Astrocyte of the cerebellum (primary cell): ENCODE measurements at regions not wholly inside any gene's neighbourhood (a gene's known extent, or its start where the extent isn't known, plus 50 kb on each side); places are given as distances from the start of the nearest gene placed in this dataset.

Experiments
- DNase-seq: peaks from one replicate; pipeline ENCODE4 v3.0.0-alpha.2; 2011; ENCODE audit warnings: low read depth
- H3K4me3 ChIP-seq: 2 replicates; pipeline ENCODE4 v1.5.1; 2011; ENCODE audit warnings: mild to moderate bottlenecking, low read depth, low read length, moderate library complexity
- in situ Hi-C: cut with HindIII; loops from 2 replicates; pipeline ENCODE4 v1.10.0; 2017; ENCODE audit warnings: low sequenced_read_pairs
- TF ChIP-seq, protein P1 (sequence below): IDR thresholded peaks from 2 replicates; pipeline ENCODE4 v1.5.1; 2012; ENCODE audit warnings: low read length, low read depth, moderate library complexity, mild to moderate bottlenecking; ENCODE audit errors: missing control alignments

DNA sequence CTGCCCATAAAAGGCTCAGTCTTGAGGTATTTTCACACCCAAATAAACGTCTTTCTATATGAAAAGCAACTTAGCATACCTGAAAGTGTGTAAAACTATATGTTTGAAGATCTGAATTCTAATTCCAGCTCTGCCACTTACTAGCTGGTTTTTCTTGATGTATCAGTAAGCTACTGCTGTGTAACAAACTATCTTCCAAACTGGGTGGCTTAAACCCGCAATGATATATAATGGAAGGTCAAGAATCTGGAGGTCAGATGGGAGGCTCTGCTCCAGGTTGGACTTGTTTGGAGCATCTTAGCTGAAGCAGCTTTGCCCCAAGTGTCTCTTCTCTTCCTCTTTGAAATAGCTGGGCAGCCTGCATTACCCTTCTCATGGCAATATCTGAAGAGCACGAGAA is 164.3 kb upstream of the IRX5 start:
- H3K4me3 ChIP-seq, result no peak overlapping the region
- in situ Hi-C loops, result no loop called here
- TF ChIP-seq, protein P1, sequence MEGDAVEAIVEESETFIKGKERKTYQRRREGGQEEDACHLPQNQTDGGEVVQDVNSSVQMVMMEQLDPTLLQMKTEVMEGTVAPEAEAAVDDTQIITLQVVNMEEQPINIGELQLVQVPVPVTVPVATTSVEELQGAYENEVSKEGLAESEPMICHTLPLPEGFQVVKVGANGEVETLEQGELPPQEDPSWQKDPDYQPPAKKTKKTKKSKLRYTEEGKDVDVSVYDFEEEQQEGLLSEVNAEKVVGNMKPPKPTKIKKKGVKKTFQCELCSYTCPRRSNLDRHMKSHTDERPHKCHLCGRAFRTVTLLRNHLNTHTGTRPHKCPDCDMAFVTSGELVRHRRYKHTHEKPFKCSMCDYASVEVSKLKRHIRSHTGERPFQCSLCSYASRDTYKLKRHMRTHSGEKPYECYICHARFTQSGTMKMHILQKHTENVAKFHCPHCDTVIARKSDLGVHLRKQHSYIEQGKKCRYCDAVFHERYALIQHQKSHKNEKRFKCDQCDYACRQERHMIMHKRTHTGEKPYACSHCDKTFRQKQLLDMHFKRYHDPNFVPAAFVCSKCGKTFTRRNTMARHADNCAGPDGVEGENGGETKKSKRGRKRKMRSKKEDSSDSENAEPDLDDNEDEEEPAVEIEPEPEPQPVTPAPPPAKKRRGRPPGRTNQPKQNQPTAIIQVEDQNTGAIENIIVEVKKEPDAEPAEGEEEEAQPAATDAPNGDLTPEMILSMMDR, result no peak
- no peak for DNase-seq

DNA sequence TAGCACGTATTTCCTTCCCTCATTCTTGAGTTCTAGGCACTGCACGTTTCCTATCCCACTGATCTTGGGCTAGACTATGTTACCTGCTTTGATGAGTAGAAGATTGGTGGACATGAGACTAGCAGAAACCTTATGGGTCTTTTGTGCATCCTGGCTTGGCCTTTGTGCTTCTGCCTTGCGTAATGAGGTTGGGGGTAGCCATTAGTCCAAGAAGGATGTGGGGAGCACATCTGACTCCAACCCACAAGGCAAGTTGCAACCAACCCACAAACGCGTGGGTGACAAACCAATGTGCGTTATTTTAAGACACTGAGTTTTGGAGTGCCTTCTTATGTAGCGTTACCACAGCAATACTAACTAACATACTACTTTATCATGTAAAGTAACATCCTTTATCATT is 180.4 kb upstream of the IRX5 start:
- DNase-seq, result no peak
- in situ Hi-C loops, result no loop called here
- TF ChIP-seq, protein P1, result no peak
- H3K4me3 ChIP-seq, result no peak overlapping the region

DNA sequence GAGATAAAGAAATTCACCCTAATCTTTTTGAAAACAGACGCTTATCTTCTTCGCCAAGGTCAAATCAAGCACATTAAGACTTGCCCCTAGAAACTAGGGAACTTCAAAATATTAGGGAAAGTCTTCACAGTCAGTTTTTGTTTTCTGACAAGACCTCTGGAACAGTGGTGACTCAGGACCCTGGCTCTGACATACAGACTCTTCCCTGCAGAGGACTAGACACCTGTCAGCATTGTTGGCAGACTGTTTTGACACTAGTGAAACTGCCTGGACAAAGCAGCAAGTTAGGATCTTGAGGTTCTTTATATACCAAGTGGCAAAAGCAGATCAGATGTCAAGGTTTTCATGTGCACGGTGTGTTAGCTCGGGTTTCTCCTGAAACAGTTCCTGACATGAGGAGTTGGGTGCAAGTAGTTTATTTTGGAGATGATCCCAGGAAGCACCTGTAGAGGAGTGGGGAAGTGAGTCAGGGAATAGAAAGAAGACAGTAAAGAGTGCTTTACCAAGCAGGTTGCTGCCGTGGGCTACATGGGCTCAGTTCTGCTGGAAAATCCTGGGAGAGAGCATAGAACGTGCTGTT is 182.0 kb upstream of the IRX5 start:
- no peak overlapping the region for H3K4me3 ChIP-seq
- no peak for DNase-seq
- TF ChIP-seq, protein P1, result no peak
- in situ Hi-C loops, result no loop called here

DNA sequence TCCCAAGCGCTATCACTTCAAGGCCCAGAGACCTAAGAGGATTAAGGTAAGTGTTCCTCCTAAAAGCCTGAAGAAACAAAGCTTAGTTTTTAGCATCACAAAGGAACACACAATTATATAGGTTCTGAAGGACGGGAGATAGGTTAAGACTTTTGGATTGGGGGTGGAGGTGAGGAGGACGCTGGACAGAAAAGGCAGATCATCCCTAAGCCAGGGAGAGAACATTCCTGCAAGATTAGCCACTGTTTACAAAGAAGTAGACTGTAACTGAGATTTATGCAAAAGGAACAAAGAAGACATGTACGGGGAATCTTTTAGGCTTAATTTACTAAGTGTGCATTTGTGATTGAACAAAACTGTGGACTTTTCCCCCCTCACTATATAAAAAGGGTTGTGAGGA is 184.1 kb upstream of the IRX5 start:
- TF ChIP-seq, protein P1, result no peak
- no peak for DNase-seq
- in situ Hi-C loops, result no loop called here
- H3K4me3 ChIP-seq, result no peak overlapping the region

DNA sequence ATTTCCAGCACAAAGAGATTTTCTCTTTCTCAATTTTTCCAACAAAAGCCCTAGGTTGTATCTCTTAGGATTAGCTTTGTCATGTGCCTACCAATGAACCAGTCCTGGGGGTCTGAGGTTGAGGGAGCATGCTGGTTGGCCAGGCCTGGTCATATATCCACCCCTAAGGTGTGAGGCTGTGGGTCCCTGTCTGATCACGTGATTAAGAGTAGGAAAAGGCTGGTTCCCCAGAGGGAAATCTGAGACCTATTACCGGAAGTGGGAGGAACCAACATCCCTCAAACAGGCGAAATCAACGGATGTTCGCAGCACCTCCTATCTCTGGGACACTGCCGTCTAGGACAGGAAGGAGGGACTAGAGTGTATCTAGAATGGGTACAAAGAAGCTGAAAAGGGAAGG is 185.7 kb upstream of the IRX5 start:
- TF ChIP-seq, protein P1, result no peak
- in situ Hi-C loops, result no loop called here
- no peak overlapping the region for H3K4me3 ChIP-seq
- no peak for DNase-seq

DNA sequence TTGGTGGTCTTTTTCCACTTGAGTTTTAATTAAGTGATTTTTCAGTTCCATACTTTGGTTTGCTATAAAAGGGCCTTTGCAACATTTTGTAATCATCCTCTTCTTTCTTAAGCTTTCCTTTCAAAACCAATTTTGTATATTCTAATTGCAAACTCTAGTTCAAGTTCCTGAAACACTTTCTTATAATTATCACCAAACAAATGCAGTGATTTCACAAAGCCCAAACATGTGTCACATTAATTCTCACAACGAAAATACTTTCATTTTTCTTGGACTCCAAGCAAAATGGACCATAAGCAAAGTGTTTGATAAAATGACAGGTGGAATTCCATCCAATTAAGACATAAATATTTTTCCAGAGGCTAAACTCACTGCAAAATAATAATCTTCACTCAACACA is 188.2 kb upstream of the IRX5 start:
- DNase-seq, result no peak
- TF ChIP-seq, protein P1, result no peak
- H3K4me3 ChIP-seq, result no peak overlapping the region
- in situ Hi-C loops, result no loop called here

DNA sequence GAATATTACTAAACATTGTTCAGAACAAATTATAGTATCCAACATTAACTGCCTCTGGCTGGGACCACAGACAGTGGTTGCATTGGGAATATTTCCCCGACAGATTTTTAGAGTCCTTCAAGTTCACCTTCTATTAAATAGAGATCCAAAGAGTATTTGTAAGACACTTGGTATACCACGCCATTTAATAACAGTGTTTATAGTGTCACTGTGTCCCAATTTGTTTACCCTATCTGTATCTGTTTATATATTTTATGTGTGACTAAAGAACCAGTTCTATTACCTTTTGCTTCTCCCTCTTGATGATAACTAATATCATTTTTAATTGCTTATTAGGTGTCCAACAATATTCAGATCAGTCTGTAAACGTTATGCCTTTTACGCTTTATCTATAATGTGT is 191.3 kb upstream of the IRX5 start:
- DNase-seq, result no peak
- in situ Hi-C loops, result no loop called here
- TF ChIP-seq, protein P1, result no peak
- no peak overlapping the region for H3K4me3 ChIP-seq
